ENCODE measurements at regions not wholly inside any gene's neighbourhood (a gene's known extent, or its start where the extent isn't known, plus 50 kb on each side); places are given as distances from the start of the nearest gene placed in this dataset.

DNA sequence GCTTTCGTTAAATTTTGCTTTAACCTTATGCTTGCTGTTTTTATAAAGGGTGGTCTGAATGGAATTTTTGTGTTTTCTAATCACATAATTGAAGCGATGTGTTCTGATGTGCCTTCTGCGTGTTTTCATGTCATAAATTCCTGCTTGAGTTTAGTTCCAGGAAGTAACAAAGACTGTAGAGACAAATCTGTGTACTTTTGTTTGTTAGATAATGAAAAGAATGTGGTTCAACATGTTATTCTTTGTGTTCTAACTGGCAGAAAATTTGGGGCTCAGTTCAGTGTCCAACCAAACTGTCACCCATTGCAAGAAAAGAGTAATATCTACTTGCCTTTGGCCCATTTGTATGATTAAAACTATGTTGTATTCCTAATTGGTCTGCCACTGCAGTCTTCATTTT, 324.0 kb downstream of the DIPK2A start:
- Histone ChIP-seq H3K4me3 (ENCODE audit: insufficient read length, low read depth) (no peak overlapping the region), H3K36me3 (ENCODE audit: insufficient read depth, insufficient read length, low read length) (no peaks in the 10 kb centered on the region), H3K9me3 (ENCODE audit: insufficient read depth, low read length) (no peaks in the 10 kb centered on the region), H3K9ac (ENCODE audit: insufficient read length, low read depth) (no peak overlapping the region), H3K4me1 (ENCODE audit: insufficient read depth, insufficient read length) (no peaks in the 10 kb centered on the region), H3K27me3 (ENCODE audit: insufficient read depth, insufficient read length) (no peaks in the 10 kb centered on the region)
- no peak for DNase-seq (ENCODE audit: low read depth, low spot score)
- TF ChIP-seq YY1 (IDR thresholded peaks at IDR 0.05; ENCODE audit: insufficient read depth, insufficient read length): no peak
- TF ChIP-seq SUZ12 (IDR thresholded peaks at IDR 0.05; ENCODE audit: extremely low read depth, insufficient read depth, insufficient read length): no peak
- no peak for TF ChIP-seq ZNF274 (IDR thresholded peaks at IDR 0.05; ENCODE audit: low read depth, low read length)

DNA sequence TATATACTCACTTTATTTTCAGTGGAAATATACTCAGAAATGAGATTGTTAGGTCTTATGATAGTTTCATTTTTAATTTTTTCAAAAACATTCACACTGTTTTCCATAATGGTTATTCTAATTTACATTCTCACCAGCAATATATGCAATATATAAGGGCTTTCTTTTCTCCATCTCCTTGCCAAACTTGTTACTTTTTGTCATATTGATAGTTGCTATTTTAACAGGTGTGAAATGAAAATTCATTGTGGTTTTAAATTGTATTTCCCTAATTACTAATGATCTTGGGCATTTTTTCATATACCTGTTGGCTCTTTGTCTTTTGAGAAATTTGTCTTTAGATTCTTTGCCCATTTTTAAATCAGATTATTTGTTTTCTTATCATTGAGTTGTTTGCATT, 325.2 kb downstream of the DIPK2A start:
- Histone ChIP-seq H3K36me3 (ENCODE audit: insufficient read depth, insufficient read length, low read length) (no peaks in the 10 kb centered on the region), H3K9me3 (ENCODE audit: insufficient read depth, low read length) (no peaks in the 10 kb centered on the region), H3K27me3 (ENCODE audit: insufficient read depth, insufficient read length) (no peaks in the 10 kb centered on the region), H3K9ac (ENCODE audit: insufficient read length, low read depth) (no peak overlapping the region), H3K4me1 (ENCODE audit: insufficient read depth, insufficient read length) (no peaks in the 10 kb centered on the region), H3K4me3 (ENCODE audit: insufficient read length, low read depth) (no peak overlapping the region)
- no peak for DNase-seq (ENCODE audit: low read depth, low spot score)
- TF ChIP-seq SUZ12 (IDR thresholded peaks at IDR 0.05; ENCODE audit: extremely low read depth, insufficient read depth, insufficient read length) (no peak), YY1 (IDR thresholded peaks at IDR 0.05; ENCODE audit: insufficient read depth, insufficient read length) (no peak), ZNF274 (IDR thresholded peaks at IDR 0.05; ENCODE audit: low read depth, low read length) (no peak)

DNA sequence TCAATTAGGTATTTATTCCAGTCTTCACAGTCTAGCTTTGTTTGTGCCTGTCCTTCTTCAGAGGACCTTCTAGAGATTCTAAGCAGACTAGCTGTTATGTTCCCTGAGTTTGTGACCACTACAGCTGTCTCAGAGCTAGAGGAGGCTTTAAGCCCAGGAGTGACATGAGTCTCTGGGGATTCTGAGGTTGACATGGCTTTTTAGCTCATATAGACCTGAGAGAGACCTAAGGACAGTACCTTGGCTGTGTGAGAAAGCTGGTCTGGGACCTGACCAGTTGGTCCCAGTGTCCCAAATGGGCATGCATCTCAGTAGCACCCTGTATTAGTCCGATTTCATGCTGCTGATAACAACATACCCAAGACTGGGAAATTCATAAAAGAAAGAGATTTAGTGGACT, 330.2 kb downstream of the DIPK2A start:
- Histone ChIP-seq H3K4me3 (ENCODE audit: insufficient read length, low read depth) (no peak overlapping the region), H3K36me3 (ENCODE audit: insufficient read depth, insufficient read length, low read length) (no peaks in the 10 kb centered on the region), H3K9me3 (ENCODE audit: insufficient read depth, low read length) (peaks cover 11% of the 10 kb centered on the region; the same call in 1 of the 2 replicates), H3K27me3 (ENCODE audit: insufficient read depth, insufficient read length) (no peaks in the 10 kb centered on the region), H3K9ac (ENCODE audit: insufficient read length, low read depth) (no peak overlapping the region), H3K4me1 (ENCODE audit: insufficient read depth, insufficient read length) (no peaks in the 10 kb centered on the region)
- TF ChIP-seq YY1 (IDR thresholded peaks at IDR 0.05; ENCODE audit: insufficient read depth, insufficient read length): no peak
- TF ChIP-seq SUZ12 (IDR thresholded peaks at IDR 0.05; ENCODE audit: extremely low read depth, insufficient read depth, insufficient read length): no peak
- no peak for TF ChIP-seq ZNF274 (IDR thresholded peaks at IDR 0.05; ENCODE audit: low read depth, low read length)
- no peak for DNase-seq (ENCODE audit: low read depth, low spot score)

DNA sequence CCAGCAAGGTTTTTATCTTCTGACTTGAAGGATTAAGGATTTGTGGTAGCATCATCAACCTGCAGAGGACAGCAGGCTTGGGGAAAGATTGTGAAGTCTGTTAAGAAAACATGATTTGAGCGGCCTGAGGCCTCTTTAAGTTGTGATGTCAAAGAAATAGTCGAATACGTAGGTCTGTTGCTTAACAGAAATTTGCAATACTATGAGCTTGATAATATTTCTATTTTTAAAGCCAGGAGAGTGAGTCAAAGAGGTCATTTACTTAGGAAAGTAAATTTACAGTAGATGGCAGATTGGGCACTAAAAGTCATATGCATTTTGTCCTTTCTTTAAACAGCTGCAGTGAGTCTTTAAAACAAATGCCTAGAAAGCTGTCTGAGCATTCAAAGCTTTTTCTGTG, 336.3 kb downstream of the DIPK2A start:
- no peak overlapping the region for H3K9ac ChIP-seq (ENCODE audit: insufficient read length, low read depth)
- no peak for DNase-seq (ENCODE audit: low read depth, low spot score)
- no peak overlapping the region for H3K4me3 ChIP-seq (ENCODE audit: insufficient read length, low read depth)
- H3K4me1 ChIP-seq (ENCODE audit: insufficient read depth, insufficient read length): no peaks in the 10 kb centered on the region
- no peaks in the 10 kb centered on the region for H3K27me3 ChIP-seq (ENCODE audit: insufficient read depth, insufficient read length)
- no peaks in the 10 kb centered on the region for H3K36me3 ChIP-seq (ENCODE audit: insufficient read depth, insufficient read length, low read length)
- peaks cover 4% of the 10 kb centered on the region; the same call in 1 of the 2 replicates for H3K9me3 ChIP-seq (ENCODE audit: insufficient read depth, low read length)
- no peak for TF ChIP-seq ZNF274 (IDR thresholded peaks at IDR 0.05; ENCODE audit: low read depth, low read length)
- TF ChIP-seq YY1 (IDR thresholded peaks at IDR 0.05; ENCODE audit: insufficient read depth, insufficient read length): no peak
- no peak for TF ChIP-seq SUZ12 (IDR thresholded peaks at IDR 0.05; ENCODE audit: extremely low read depth, insufficient read depth, insufficient read length)

DNA sequence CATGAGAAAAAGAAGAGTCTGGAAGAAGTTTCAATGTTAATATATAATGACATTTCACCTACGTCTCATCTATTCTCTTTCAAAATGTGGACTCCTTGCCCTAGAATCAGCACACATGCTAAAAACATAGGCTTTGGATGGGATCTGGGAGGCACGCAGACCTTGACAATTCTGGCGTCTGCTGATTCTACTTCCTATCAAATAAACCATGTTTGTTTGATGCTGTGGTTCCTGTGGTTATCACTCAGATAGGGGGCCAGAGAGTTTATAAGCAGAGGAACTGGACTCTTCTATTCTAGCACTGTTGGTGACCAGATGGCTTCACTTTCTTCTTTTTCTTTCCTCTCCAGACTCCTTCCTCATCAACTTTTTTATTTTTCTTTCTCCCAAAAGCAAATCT, 336.8 kb downstream of the DIPK2A start:
- no peaks in the 10 kb centered on the region for H3K4me1 ChIP-seq (ENCODE audit: insufficient read depth, insufficient read length)
- no peak overlapping the region for H3K4me3 ChIP-seq (ENCODE audit: insufficient read length, low read depth)
- H3K36me3 ChIP-seq (ENCODE audit: insufficient read depth, insufficient read length, low read length): no peaks in the 10 kb centered on the region
- DNase-seq (ENCODE audit: low read depth, low spot score): no peak
- H3K9ac ChIP-seq (ENCODE audit: insufficient read length, low read depth): no peak overlapping the region
- TF ChIP-seq SUZ12 (IDR thresholded peaks at IDR 0.05; ENCODE audit: extremely low read depth, insufficient read depth, insufficient read length) (no peak), YY1 (IDR thresholded peaks at IDR 0.05; ENCODE audit: insufficient read depth, insufficient read length) (no peak), ZNF274 (IDR thresholded peaks at IDR 0.05; ENCODE audit: low read depth, low read length) (no peak)
- H3K9me3 ChIP-seq (ENCODE audit: insufficient read depth, low read length): no peaks in the 10 kb centered on the region
- H3K27me3 ChIP-seq (ENCODE audit: insufficient read depth, insufficient read length): no peaks in the 10 kb centered on the region

DNA sequence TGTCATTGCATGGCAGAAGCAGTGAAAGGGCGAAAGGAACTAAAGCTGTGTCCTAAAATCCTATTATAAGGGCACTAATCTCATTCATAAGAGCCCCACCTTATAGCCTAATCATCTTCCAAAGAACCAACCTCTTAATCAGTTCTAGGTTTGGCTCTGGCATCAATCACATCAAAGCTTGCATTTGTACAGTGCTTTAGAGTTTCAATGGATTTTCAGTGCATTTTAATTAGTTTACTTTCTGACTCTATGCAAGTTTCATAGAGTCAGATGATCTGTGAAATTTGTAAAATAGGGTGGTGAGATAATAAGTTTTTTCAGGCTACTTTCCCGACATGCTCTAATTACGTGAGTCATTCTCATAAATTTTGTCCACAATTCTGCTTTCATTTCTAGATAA, 341.1 kb downstream of the DIPK2A start:
- Histone ChIP-seq H3K9me3 (ENCODE audit: insufficient read depth, low read length) (no peaks in the 10 kb centered on the region), H3K9ac (ENCODE audit: insufficient read length, low read depth) (no peak overlapping the region), H3K36me3 (ENCODE audit: insufficient read depth, insufficient read length, low read length) (no peaks in the 10 kb centered on the region), H3K4me1 (ENCODE audit: insufficient read depth, insufficient read length) (no peaks in the 10 kb centered on the region), H3K4me3 (ENCODE audit: insufficient read length, low read depth) (no peak overlapping the region), H3K27me3 (ENCODE audit: insufficient read depth, insufficient read length) (no peaks in the 10 kb centered on the region)
- no peak for TF ChIP-seq SUZ12 (IDR thresholded peaks at IDR 0.05; ENCODE audit: extremely low read depth, insufficient read depth, insufficient read length)
- TF ChIP-seq YY1 (IDR thresholded peaks at IDR 0.05; ENCODE audit: insufficient read depth, insufficient read length): no peak
- TF ChIP-seq ZNF274 (IDR thresholded peaks at IDR 0.05; ENCODE audit: low read depth, low read length): no peak
- no peak for DNase-seq (ENCODE audit: low read depth, low spot score)

DNA sequence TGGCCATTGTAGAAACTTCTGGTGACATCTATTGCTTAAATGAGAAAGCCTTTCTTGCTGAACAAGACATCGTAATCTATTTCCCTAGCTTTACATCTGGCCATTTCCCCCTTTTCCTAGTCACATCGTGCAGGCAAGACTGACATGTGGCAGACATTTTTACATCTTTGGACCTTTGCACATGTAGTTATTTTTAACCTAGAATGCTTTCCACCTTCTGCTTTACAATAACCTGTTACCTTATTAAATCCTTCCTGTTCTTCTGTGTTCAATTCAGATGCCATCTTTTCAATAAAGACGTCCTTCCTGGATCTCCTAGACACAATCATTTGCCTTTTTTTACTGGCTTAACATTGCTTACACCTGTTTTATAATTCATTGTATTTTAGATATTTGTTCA, 343.3 kb downstream of the DIPK2A start:
- Histone ChIP-seq H3K4me1 (ENCODE audit: insufficient read depth, insufficient read length) (no peaks in the 10 kb centered on the region), H3K27me3 (ENCODE audit: insufficient read depth, insufficient read length) (no peaks in the 10 kb centered on the region), H3K9me3 (ENCODE audit: insufficient read depth, low read length) (no peaks in the 10 kb centered on the region), H3K36me3 (ENCODE audit: insufficient read depth, insufficient read length, low read length) (no peaks in the 10 kb centered on the region), H3K9ac (ENCODE audit: insufficient read length, low read depth) (no peak overlapping the region), H3K4me3 (ENCODE audit: insufficient read length, low read depth) (no peak overlapping the region)
- no peak for TF ChIP-seq SUZ12 (IDR thresholded peaks at IDR 0.05; ENCODE audit: extremely low read depth, insufficient read depth, insufficient read length)
- TF ChIP-seq YY1 (IDR thresholded peaks at IDR 0.05; ENCODE audit: insufficient read depth, insufficient read length): no peak
- TF ChIP-seq ZNF274 (IDR thresholded peaks at IDR 0.05; ENCODE audit: low read depth, low read length): no peak
- DNase-seq (ENCODE audit: low read depth, low spot score): no peak

All from NT2/D1 (cell line).